GM12878 (cell line): ENCODE measurements at regions not wholly inside any gene's neighbourhood (a gene's known extent, or its start where the extent isn't known, plus 50 kb on each side); places are given as distances from the start of the nearest gene placed in this dataset.

ENCODE experiments used
- GABPA ChIP-seq: IDR thresholded peaks from 2 replicates; pipeline ENCODE4 v1.6.1; 2014; ENCODE audit warnings: antibody characterized with exemption, low read depth, mild to moderate bottlenecking, inconsistent platforms
- ZNF274 ChIP-seq: IDR thresholded peaks from one replicate; pipeline ENCODE4 v1.8.0; 2011; ENCODE audit not compliant: insufficient read length, insufficient read depth
- ZNF687 ChIP-seq: fragments of 450-650 bp; IDR thresholded peaks from 2 replicates; pipeline ENCODE4 v1.6.1; 2017; ENCODE audit warnings: mild to moderate bottlenecking, moderate library complexity
- TF ChIP-seq, protein P1 (sequence below): IDR thresholded peaks from 2 replicates; pipeline ENCODE4 v1.6.1; 2012; ENCODE audit warnings: low read depth, low read length, improper control_type of control experiment

GRCh38 chr10:33392706-33393105 lies 58.2 kb upstream of the NRP1 start:
- no peak for TF ChIP-seq GABPA
- TF ChIP-seq, protein P1, sequence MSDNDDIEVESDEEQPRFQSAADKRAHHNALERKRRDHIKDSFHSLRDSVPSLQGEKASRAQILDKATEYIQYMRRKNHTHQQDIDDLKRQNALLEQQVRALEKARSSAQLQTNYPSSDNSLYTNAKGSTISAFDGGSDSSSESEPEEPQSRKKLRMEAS, result no peak
- no peak for TF ChIP-seq ZNF274
- no peak for TF ChIP-seq ZNF687
